ENCODE measurements at regions not wholly inside any gene's neighbourhood (a gene's known extent, or its start where the extent isn't known, plus 50 kb on each side); places are given as distances from the start of the nearest gene placed in this dataset.
"Not testable (repeated sequence)": the region's sequence is repeated elsewhere in the genome, so short reads cannot be mapped to it uniquely, and the experiment has no call there.

DNA sequence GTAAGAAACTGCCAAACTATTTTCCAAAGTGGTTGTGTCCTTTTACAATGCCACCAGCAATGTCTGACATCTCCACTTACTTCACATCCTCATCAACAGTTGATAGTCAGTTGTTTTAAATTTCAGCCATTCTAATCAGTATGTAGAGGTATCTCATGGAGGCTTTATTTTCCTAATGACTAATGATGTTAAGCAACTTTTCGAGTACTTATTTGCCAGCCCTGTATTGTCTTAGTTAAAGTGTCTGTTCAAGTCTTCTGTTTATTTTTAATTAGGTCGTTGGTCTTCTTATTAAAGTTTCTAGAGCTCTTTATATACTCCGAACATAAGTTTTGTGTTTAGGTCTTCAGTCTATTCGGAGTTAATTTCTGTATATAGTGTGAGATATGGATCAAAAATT lies 54.9 kb upstream of the NBPF12 start:
- H3K27ac ChIP-seq (replicated peaks); intact Hi-C loops (cut with micrococcal nuclease); H3K4me3 ChIP-seq; H3K27me3 ChIP-seq (ENCODE audit: low read depth); H3K4me1 ChIP-seq; DNase-seq; H3K9me3 ChIP-seq (replicated peaks); H3K36me3 ChIP-seq: not testable (repeated sequence)

DNA sequence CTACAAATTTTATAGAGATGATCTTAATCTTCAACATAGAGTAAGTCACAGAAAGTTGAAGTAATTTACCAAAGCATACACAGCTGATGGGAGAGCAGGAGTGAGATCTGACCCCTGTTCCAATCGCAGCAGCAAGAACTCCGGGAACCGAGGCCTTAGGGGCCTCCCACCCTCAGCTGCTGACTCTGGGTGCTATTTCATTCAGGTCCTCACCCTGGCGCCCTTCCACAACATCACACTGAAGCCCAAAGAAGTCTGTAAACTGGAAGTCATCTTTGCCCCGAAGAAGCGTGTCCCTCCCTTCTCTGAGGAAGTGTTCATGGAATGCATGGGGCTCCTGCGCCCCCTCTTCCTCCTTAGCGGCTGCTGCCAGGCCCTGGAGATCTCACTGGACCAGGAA lies 57.0 kb upstream of the NBPF12 start:
- intact Hi-C loops (cut with micrococcal nuclease); H3K27ac ChIP-seq (replicated peaks); H3K27me3 ChIP-seq (ENCODE audit: low read depth); H3K9me3 ChIP-seq (replicated peaks); H3K4me3 ChIP-seq; DNase-seq; H3K36me3 ChIP-seq; H3K4me1 ChIP-seq: not testable (repeated sequence)

DNA sequence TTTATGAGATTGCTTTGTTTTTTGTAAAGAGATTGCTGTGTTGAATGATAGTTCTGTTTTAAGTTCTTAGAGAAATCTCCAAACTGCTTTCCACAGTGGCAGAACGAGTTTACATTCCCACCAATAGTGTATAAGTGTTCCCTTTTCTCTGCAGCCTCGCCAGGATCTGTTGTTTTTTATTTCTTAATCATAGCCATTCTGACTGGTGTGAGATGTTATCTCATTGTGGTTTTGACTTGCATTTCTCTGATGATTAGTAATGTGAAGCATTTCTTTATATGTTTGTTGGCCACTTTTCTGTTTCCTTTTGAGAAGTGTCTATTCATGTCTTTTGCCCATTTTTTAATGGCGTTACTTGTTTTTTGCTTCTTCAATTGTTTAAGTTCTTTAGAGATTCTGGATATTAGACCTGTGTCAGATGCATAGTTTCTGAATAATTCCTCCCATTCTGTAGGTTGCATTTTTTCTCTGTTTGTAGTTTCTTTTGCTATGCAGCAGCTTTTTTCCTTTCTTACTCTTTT lies 74.3 kb upstream of the NBPF12 start:
- H3K27me3 ChIP-seq (ENCODE audit: low read depth); H3K27ac ChIP-seq (replicated peaks); H3K9me3 ChIP-seq (replicated peaks); H3K36me3 ChIP-seq; H3K4me3 ChIP-seq; H3K4me1 ChIP-seq; intact Hi-C loops (cut with micrococcal nuclease); DNase-seq: not testable (repeated sequence)

DNA sequence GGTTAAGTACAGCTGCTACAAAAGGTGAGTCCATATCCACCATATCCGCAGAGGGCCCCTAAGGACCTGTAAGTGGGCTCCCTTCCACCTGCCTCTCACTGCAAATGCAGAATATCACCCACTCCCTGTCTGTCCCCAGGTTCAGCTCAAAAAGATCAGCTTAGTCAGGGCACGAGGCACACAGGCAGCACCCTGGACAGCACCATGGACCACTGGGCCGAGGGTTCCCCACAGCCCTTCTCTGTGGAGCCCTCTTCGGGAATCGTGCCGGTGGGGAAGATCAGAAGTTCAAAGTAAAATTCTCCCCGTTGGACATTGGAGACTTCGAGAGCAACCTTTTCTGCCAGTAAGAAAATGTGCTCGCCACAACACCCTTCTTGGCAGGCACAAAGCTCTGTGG lies 85.0 kb upstream of the NBPF12 start:
- H3K4me3 ChIP-seq; H3K27ac ChIP-seq (replicated peaks); H3K36me3 ChIP-seq; H3K27me3 ChIP-seq (ENCODE audit: low read depth); H3K4me1 ChIP-seq; DNase-seq; intact Hi-C loops (cut with micrococcal nuclease); H3K9me3 ChIP-seq (replicated peaks): not testable (repeated sequence)

DNA sequence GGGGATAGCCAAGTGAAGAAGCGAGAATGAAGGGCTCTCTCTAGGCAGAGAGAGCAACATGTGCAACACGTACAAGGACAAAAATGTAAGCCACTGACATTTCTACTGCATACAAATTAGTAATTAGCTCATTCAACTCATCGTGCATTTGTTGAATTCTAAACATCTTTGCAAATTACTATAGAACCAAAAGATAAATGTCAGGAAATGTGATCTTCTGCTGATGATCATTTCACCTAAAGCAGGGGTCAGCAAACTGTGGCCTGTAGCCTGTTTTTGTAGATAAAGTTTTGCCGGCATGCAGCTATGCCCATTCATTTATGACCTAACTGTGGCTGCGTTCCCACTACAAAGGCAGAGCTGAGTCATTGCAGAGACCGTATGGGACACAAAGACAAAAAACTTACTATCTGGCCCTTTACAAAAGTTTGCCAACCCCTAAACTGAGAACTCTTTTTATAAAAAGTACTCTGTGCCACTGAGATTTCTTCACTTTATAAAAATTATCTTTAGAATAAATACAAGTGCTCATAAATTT lies 87.7 kb upstream of the NBPF12 start:
- H3K4me3 ChIP-seq; H3K4me1 ChIP-seq; H3K9me3 ChIP-seq (replicated peaks); DNase-seq; H3K27ac ChIP-seq (replicated peaks); intact Hi-C loops (cut with micrococcal nuclease); H3K27me3 ChIP-seq (ENCODE audit: low read depth); H3K36me3 ChIP-seq: not testable (repeated sequence)

DNA sequence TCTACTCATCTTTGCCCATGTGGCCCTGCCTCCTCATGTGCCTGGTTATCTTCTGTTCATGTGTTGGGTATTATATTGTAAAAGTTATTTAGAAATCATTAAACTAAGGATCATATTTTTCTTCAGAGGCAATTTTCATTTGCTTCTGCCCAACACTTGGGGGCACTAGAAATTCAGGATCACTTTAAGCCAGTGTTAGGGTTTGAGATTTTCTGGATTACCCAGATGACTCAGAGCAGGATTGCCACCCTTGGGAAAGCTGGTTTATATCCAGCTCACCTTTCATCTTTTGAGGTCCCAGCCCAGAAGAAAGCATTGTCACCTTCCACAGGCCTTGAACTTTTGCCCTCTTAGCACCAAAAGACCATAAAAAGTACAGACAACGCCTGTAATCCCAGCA lies 99.4 kb upstream of the NBPF12 start:
- H3K4me1 ChIP-seq; H3K36me3 ChIP-seq; H3K4me3 ChIP-seq; H3K27me3 ChIP-seq (ENCODE audit: low read depth); H3K27ac ChIP-seq (replicated peaks); intact Hi-C loops (cut with micrococcal nuclease); H3K9me3 ChIP-seq (replicated peaks); DNase-seq: not testable (repeated sequence)

DNA sequence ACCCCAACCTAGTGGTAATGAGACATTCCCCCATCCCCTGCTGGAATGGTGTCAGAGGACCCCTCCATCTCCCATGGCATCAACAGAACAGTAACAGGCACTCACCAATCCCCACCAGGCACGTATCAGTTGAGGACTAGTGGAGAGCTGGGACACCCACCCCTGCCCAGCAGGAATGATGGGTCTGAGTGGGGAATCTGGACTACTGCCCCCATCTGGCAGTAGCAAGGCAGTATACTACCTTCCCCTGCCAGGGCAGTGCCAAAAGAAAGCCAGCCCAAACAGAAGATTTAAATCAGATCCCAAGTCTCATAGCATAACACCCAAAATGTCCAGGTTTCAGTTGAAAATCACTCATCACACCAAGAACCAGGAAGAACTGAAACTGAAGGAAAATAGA lies 111.2 kb upstream of the NBPF12 start:
- H3K4me1 ChIP-seq; H3K36me3 ChIP-seq; H3K9me3 ChIP-seq (replicated peaks); H3K27me3 ChIP-seq (ENCODE audit: low read depth); DNase-seq; H3K27ac ChIP-seq (replicated peaks); H3K4me3 ChIP-seq; intact Hi-C loops (cut with micrococcal nuclease): not testable (repeated sequence)

DNA sequence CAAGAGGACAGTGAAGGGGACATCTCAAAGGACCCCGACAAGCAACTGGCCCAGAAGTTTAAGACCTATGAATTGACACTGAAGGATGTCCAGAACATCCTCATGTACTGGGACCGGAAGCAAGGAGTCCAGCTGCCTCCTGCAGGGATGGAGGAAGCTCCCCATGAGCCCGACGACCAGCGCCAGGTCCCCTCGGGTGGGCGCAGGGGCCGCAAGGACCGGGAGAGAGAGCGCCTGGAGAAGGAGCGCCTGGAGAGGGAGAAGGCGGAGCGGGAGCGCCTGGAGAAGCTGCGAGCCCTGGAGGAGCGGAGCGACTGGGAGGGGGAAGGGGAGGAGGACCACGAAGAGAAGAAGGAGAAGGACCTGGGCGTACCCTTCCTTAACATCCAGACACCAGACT lies 143.9 kb upstream of the NBPF12 start:
- H3K27ac ChIP-seq (replicated peaks); H3K36me3 ChIP-seq; H3K27me3 ChIP-seq (ENCODE audit: low read depth); H3K9me3 ChIP-seq (replicated peaks); H3K4me1 ChIP-seq; intact Hi-C loops (cut with micrococcal nuclease); DNase-seq; H3K4me3 ChIP-seq: not testable (repeated sequence)

DNA sequence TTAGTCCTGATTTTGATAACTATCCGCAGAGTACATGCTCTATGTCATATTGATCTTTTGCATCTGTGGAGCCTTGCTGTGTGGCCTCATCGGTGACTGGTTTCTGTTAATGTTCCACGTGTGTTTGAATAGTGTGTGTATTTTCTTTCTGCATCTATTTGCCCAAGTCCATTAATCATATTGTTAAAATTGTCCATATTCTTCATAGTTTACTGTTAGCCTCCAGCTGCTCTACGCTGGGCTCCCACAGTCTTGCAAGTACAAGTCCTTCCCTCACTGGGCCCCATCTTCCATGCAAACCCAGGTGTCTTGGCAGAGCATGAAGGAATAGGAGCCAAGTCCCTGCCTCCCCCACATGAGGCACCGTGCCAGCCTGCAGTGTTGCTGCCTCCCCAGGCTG lies 145.4 kb upstream of the NBPF12 start:
- H3K36me3 ChIP-seq; DNase-seq; H3K9me3 ChIP-seq (replicated peaks); H3K27ac ChIP-seq (replicated peaks); H3K4me1 ChIP-seq; intact Hi-C loops (cut with micrococcal nuclease); H3K4me3 ChIP-seq; H3K27me3 ChIP-seq (ENCODE audit: low read depth): not testable (repeated sequence)

DNA sequence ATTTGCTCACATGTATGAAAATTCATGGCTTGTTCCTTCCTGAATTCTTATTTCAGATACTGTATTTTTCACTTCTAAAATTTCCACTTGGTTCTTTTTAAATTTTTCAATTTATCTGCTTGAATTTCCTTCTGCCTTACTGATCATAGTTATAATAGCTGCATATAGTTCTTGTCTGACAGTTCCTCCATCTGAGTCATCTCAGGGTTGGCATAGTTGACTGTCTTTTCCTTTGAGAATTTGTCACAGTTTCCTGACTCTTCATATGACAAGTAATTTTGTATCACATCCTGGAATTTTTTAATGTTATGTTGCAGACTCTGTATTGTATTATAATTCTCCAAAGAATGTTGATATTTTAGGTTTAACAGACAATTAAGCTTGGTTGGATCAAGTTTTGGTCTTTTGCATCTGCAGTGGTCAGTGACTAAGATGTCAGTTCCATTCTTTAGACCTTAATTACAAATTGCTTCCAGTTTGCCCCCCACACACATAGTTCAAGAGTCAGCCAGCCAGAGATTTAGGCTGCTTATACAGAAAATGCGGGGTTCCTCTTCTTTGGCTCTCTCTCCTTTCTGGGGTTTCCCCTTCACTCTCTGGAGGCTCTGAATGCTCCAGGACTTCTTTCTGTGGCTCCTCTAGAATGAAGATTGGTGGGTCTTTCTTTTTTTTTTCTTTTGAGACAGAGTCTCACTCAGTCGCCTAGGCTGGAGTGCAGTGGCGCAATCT lies 153.7 kb upstream of the NBPF12 start:
- H3K4me1 ChIP-seq; H3K27me3 ChIP-seq (ENCODE audit: low read depth); H3K36me3 ChIP-seq; H3K27ac ChIP-seq (replicated peaks); intact Hi-C loops (cut with micrococcal nuclease); DNase-seq; H3K9me3 ChIP-seq (replicated peaks); H3K4me3 ChIP-seq: not testable (repeated sequence)

DNA sequence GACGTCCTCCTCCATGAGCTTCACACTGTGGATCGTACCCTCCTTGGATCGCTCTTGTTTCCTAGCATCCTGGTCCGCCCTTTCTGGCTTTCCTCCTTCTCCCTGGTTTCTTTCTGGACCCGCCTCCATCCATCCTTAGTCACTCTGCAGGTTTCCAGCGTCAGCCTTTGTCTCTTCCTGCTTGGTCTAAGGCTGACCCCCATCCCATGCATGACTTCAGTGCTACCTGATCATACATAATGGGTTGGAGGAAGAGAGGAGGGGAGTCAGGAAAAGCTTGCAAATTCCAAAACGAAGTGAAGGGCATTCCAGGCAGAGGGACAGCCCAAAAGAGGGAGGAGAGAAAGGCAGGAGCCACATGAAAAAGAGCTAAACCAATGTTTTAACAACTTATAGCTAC lies 156.9 kb upstream of the NBPF12 start:
- H3K27ac ChIP-seq (replicated peaks); H3K36me3 ChIP-seq; intact Hi-C loops (cut with micrococcal nuclease); H3K27me3 ChIP-seq (ENCODE audit: low read depth); H3K4me1 ChIP-seq; H3K4me3 ChIP-seq; H3K9me3 ChIP-seq (replicated peaks); DNase-seq: not testable (repeated sequence)

DNA sequence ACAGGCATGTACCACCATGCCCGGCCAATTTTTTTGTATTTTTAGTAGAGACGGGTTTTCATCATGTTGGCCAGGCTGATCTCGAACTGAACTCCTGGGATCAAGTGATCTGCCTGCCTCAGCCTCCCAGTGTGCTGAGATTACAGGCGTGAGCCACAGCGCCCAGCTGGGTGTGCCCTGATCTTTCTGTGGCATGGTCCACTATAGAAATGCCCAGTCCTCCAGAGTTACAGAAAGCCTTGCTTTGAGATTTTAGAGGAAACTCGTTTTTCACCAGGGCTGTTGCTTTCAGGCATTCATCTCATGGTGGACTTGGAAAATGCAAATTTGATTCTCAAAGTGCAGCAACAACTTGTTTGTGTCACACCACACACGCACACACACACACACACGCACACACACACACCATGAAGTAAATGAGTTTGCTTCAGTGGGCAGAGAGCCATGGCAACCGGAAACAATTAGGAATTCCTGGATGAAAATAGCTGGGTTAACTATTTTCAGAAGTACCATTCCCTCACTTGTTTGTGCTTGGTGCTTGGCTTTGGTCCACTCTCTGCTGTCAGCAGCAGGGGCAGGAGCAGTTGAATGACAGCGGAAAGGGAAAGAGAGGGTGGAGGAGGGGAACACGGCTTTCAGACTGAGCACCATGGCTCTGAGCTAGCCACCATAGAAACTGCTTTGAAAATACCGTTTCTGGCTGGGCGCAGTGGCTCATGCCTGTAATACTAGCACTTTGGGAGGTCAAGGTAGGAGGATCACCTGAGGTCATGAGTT lies 160.1 kb upstream of the NBPF12 start:
- H3K36me3 ChIP-seq; H3K27ac ChIP-seq (replicated peaks); intact Hi-C loops (cut with micrococcal nuclease); H3K27me3 ChIP-seq (ENCODE audit: low read depth); H3K4me1 ChIP-seq; H3K9me3 ChIP-seq (replicated peaks); DNase-seq; H3K4me3 ChIP-seq: not testable (repeated sequence)

DNA sequence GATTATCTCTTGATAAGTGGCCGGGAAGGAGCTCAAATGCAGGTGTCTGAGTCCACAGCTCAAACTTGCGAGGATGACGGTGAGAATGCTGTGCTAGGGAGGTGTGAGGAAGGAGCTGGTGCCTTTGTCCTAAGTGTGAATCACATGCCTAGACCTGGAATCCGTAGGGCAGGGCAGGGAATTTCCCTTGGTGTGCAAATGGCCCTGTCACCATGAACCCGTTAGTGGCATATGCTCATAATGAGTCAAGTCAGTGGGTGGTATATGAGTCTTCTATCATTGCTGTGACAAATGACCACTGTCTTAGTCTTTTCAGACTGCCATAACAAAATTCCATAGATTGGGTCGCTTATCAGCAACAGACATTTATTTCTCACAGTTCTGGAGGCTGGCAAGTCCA lies 163.1 kb upstream of the NBPF12 start:
- H3K4me1 ChIP-seq; H3K9me3 ChIP-seq (replicated peaks); intact Hi-C loops (cut with micrococcal nuclease); H3K27ac ChIP-seq (replicated peaks); H3K27me3 ChIP-seq (ENCODE audit: low read depth); H3K36me3 ChIP-seq; DNase-seq; H3K4me3 ChIP-seq: not testable (repeated sequence)

DNA sequence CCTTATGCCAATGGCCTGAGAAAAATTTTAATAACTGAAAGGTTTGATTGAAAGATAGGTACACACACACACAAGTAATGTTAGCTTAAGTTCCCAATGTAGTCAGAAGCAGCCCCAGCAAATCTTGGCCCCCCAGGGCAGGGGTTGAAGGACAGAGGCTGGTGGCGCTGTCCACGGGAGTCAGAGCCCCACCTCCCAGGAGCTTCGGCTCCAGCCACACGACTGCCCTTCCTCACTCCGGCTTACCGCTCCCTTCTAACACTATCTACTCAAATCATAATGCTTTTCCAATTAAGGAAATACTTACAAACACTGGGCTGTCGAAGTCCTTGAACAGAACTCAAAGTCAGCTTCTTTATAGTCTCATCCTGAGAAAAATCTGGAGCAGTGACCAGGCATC lies 163.9 kb upstream of the NBPF12 start:
- H3K27me3 ChIP-seq (ENCODE audit: low read depth); H3K36me3 ChIP-seq; H3K27ac ChIP-seq (replicated peaks); H3K4me3 ChIP-seq; H3K4me1 ChIP-seq; intact Hi-C loops (cut with micrococcal nuclease); DNase-seq; H3K9me3 ChIP-seq (replicated peaks): not testable (repeated sequence)

Data from left ventricle myocardium inferior (tissue), 1 donor.